Stimulated activated CD8-positive, alpha-beta memory T cell treated with anti-CD3 and anti-CD28 coated beads, Interleukin-4, amount 100 ng/mL, for 24 hours (primary cell): ENCODE measurements at regions not wholly inside any gene's neighbourhood (a gene's known extent, or its start where the extent isn't known, plus 50 kb on each side); places are given as distances from the start of the nearest gene placed in this dataset.

Experiments
- DNase-seq: peaks from one replicate; pipeline ENCODE4 v3.0.0-alpha.2; 2020; ENCODE audit warnings: low read depth

- DNase-seq, result no peak
Measured at GRCh38 chr17:5785867-5786509, 201.7 kb upstream of the NLRP1 start.

GRCh38 chr17:5786510-5786875 is 202.2 kb upstream of the NLRP1 start:
- DNase-seq, result no peak

- no peak for DNase-seq
Measured at GRCh38 chr17:5788266-5788900, 204.1 kb upstream of the NLRP1 start.

- DNase-seq, result no peak
Measured at GRCh38 chr17:5789528-5789927, 205.2 kb upstream of the NLRP1 start.

GRCh38 chr17:5793157-5793556 is 208.8 kb upstream of the NLRP1 start:
- DNase-seq, result no peak

GRCh38 chr17:5793899-5794298 is 209.6 kb upstream of the NLRP1 start:
- no peak for DNase-seq

GRCh38 chr17:5794385-5794784 is 210.1 kb upstream of the NLRP1 start:
- no peak for DNase-seq

- no peak for DNase-seq
Measured at GRCh38 chr17:5794881-5795506, 210.7 kb upstream of the NLRP1 start.

GRCh38 chr17:5797447-5798050 is 213.2 kb upstream of the NLRP1 start:
- no peak for DNase-seq

GRCh38 chr17:5798094-5798493 is 213.8 kb upstream of the NLRP1 start:
- no peak for DNase-seq

- no peak for DNase-seq
Measured at GRCh38 chr17:5800131-5800530, 215.8 kb upstream of the NLRP1 start.

- no peak for DNase-seq
Measured at GRCh38 chr17:5800646-5801045, 216.3 kb upstream of the NLRP1 start.

- DNase-seq, result no peak
Measured at GRCh38 chr17:5804251-5804650, 219.9 kb upstream of the NLRP1 start.

- no peak for DNase-seq
Measured at GRCh38 chr17:5809056-5809455, 224.7 kb upstream of the NLRP1 start.

- no peak for DNase-seq
Measured at GRCh38 chr17:5809580-5810188, 225.4 kb upstream of the NLRP1 start.

GRCh38 chr17:5812590-5812989 is 228.3 kb upstream of the NLRP1 start:
- no peak for DNase-seq

- DNase-seq, result no peak
Measured at GRCh38 chr17:5813357-5813756, 229.0 kb upstream of the NLRP1 start.

GRCh38 chr17:5815396-5815795 is 231.1 kb upstream of the NLRP1 start:
- no peak for DNase-seq

GRCh38 chr17:5816491-5817070 is 232.3 kb upstream of the NLRP1 start:
- DNase-seq, result no peak

- DNase-seq, result no peak
Measured at GRCh38 chr17:5817475-5818395, 233.4 kb upstream of the NLRP1 start.

- no peak for DNase-seq
Measured at GRCh38 chr17:5819396-5819795, 235.1 kb upstream of the NLRP1 start.
